Panc1 (cell line): ENCODE measurements at regions not wholly inside any gene's neighbourhood (a gene's known extent, or its start where the extent isn't known, plus 50 kb on each side); places are given as distances from the start of the nearest gene placed in this dataset.

ENCODE experiments used
- ATAC-seq: fragments of 200-7000 bp; cut with Tn5 transposase; 2 replicates; pipeline ENCODE4 v1.9.1; 2020; ENCODE audit warnings: mild to moderate bottlenecking, moderate library complexity
- BruUV-seq: library from RNA; stranded (reverse); fragments of 400-500 nt; replicated peaks from 2 replicates; lab custom pipeline; 2021; lab: Mats Ljungman, UMichigan
- CTCF ChIA-PET: fragments of 300-600 bp; sonication (Branson Sonifier 250); formaldehyde crosslinking; loops from one replicate; lab custom pipeline; 2022; ENCODE audit warnings: antibody characterized with exemption; lab: Charles Lee
- POLR2A ChIA-PET: fragments of 300-600 bp; sonication (Branson Sonifier 250); formaldehyde crosslinking; loops from one replicate; lab custom pipeline; 2022; ENCODE audit warnings: antibody characterized with exemption; lab: Charles Lee
- DNase-seq: peaks from one replicate; pipeline ENCODE4 v3.0.0-alpha.2; 2010; ENCODE audit warnings: low read depth, low spot score
- H3K27ac ChIP-seq: 2 replicates; pipeline ENCODE4 v1.5.1; 2011; ENCODE audit warnings: mild to moderate bottlenecking, low read length, inconsistent platforms
- H3K27me3 ChIP-seq: fragments of 200-500 bp; sonication (Bioruptor generic); 2 replicates; pipeline ENCODE4 v1.6.0; 2014; ENCODE audit warnings: low read length, inconsistent platforms; ENCODE audit not compliant: control insufficient read depth, insufficient read depth
- H3K36me3 ChIP-seq: fragments of 200-500 bp; sonication (Bioruptor generic); 2 replicates; pipeline ENCODE4 v1.5.1; 2014; ENCODE audit warnings: inconsistent platforms, mild to moderate bottlenecking, low read length, moderate library complexity; ENCODE audit not compliant: control insufficient read depth, insufficient read depth
- H3K4me1 ChIP-seq: 2 replicates; pipeline ENCODE4 v1.5.1; 2011; ENCODE audit warnings: inconsistent platforms, mild to moderate bottlenecking, low read length, moderate library complexity; ENCODE audit not compliant: control insufficient read depth, insufficient read depth
- H3K4me3 ChIP-seq, 2 experiments: 2 replicates each; pipeline ENCODE4 v1.5.1; 2011 to 2012; ENCODE audit warnings: low read depth in 2 of 2, low read length in 2 of 2, mild to moderate bottlenecking in 2 of 2, inconsistent platforms in 1 of 2, moderate library complexity in 1 of 2
- H3K9me3 ChIP-seq: fragments of 200-500 bp; sonication (Bioruptor generic); 2 replicates; pipeline ENCODE4 v1.5.1; 2014; ENCODE audit warnings: low read depth, mild to moderate bottlenecking, inconsistent platforms, low read length, moderate library complexity; ENCODE audit not compliant: control insufficient read depth, insufficient read depth
- CTCF ChIP-seq: fragments of 450-650 bp; IDR thresholded peaks from 2 replicates; pipeline ENCODE4 v1.5.1; 2017; ENCODE audit warnings: mild to moderate bottlenecking
- POLR2AphosphoS5 ChIP-seq: IDR thresholded peaks from 2 replicates; pipeline ENCODE4 v1.6.1; 2012; ENCODE audit warnings: mild to moderate bottlenecking, low read depth, low read length, moderate library complexity
- REST ChIP-seq, 2 experiments: IDR thresholded peaks; 2 replicates each; pipeline ENCODE4 v1.6.1; 2011 to 2012; ENCODE audit warnings: low read depth in 2 of 2, control low read depth in 1 of 2, low read length in 1 of 2, mild to moderate bottlenecking in 1 of 2, moderate library complexity in 1 of 2; ENCODE audit not compliant: insufficient read depth in 1 of 2
- SIN3A ChIP-seq: IDR thresholded peaks from 2 replicates; pipeline ENCODE4 v1.6.1; 2012; ENCODE audit warnings: low read depth, mild to moderate bottlenecking, low read length, moderate library complexity, borderline replicate concordance; ENCODE audit not compliant: insufficient read depth
- TCF7L2 ChIP-seq: IDR thresholded peaks from 2 replicates; pipeline ENCODE4 v1.6.1; 2011; ENCODE audit warnings: mild to moderate bottlenecking, low read depth, low read length, inconsistent platforms
- in situ Hi-C: cut with HindIII; loops from 2 replicates; pipeline ENCODE4 v1.10.0; 2016; ENCODE audit warnings: low sequenced_read_pairs, low pct_unique_long_range_greater_than_20kb
- intact Hi-C: fragments of 100-400 bp; cut with micrococcal nuclease; formaldehyde crosslinking; loops from one replicate; pipeline ENCODE4 v1.10.0; 2022; ENCODE audit not compliant: unreplicated experiment

DNA sequence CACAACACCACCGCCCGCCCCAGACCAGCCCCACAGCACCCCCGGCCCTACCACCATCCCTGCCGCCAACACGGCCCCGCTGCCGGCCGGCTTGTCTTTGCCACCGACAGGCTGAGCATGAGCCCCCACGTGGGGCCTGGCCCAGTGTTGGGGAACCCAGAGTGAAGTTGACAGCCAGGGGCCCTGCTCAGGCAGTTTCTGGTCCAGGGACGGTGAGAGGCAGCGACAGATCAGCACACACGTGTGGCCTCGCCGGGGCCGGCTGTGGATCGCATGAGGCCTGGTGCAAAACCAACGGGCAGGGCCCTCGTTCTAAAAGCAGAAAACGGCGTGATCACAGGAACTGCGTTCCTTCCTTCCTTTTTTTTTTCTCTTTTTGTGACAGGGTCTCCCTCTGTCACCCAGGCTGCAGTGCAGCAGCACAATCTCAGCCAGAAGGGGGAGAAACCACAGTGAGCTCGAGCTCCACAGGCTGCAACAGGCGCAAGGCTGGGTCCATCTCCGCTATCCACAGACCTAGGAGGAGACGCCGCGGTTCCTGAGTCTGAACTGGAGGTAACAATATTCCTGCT is 50.5 kb upstream of the FBRSL1 start:
- no peak for DNase-seq
- CTCF ChIA-PET, result no interaction called here
- H3K27ac ChIP-seq, result no peak overlapping the region
- H3K9me3 ChIP-seq, result no peaks in the 10 kb centered on the region
- BruUV-seq, result no TSS peak
- in situ Hi-C loops (no loop called here), intact Hi-C loops (no loop called here)
- TF ChIP-seq POLR2AphosphoS5, result no peak
- no peak for TF ChIP-seq CTCF
- TF ChIP-seq SIN3A, result no peak
- TF ChIP-seq REST (IDR thresholded peaks at IDR 0.05; ENCODE audit: insufficient read depth in 1 of 2, low read depth in 2 of 2, low read length in 1 of 2), result no peak
- no peak for TF ChIP-seq TCF7L2
- no peak overlapping the region for H3K4me3 ChIP-seq
- H3K36me3 ChIP-seq, result no peaks in the 10 kb centered on the region
- peaks cover 3% of the 10 kb centered on the region; the same call in 1 of the 2 replicates for H3K4me1 ChIP-seq
- H3K27me3 ChIP-seq, result 0 out of 2 replicates have a peak, but pooled peaks cover 2% of the 10 kb centered on the region
- POLR2A ChIA-PET, result no interaction called here
- ATAC-seq, result no peak

DNA sequence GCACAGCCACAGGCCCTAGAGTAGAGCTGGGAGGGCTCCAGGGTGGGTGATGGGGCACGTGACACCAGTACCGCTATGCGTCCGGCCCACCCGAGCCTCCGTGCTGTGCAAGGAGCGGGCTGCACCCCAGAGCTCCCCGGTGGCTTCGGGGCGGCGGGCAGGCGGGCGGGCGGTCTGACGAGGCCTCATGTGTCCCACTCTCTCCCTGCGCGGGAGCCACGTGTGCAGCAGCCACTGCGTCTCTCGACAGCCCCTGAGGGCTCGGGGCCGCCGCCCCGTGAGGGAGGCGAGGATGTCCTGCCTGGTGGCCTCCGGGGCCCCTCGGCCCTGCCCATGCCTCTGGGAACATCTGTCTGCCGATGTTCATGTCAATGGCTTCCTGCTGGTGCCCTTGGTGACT is 51.2 kb upstream of the FBRSL1 start:
- ChIA-PET CTCF (no interaction called here), POLR2A (no interaction called here)
- Histone ChIP-seq H3K4me3 (no peak overlapping the region), H3K27ac (no peak overlapping the region), H3K27me3 (0 out of 2 replicates have a peak, but pooled peaks cover 2% of the 10 kb centered on the region), H3K4me1 (peaks cover 3% of the 10 kb centered on the region; the same call in 1 of the 2 replicates), H3K36me3 (no peaks in the 10 kb centered on the region), H3K9me3 (no peaks in the 10 kb centered on the region)
- intact Hi-C loops, result no loop called here
- in situ Hi-C loops, result no loop called here
- ATAC-seq (no peak), DNase-seq (no peak)
- no peak for TF ChIP-seq SIN3A
- TF ChIP-seq POLR2AphosphoS5, result no peak
- no peak for TF ChIP-seq REST (IDR thresholded peaks at IDR 0.05; ENCODE audit: insufficient read depth in 1 of 2, low read depth in 2 of 2, low read length in 1 of 2)
- no peak for TF ChIP-seq TCF7L2
- TF ChIP-seq CTCF, result no peak
- BruUV-seq, result no TSS peak
